Kidney epithelial cell (primary cell): ENCODE measurements at regions not wholly inside any gene's neighbourhood (a gene's known extent, or its start where the extent isn't known, plus 50 kb on each side); places are given as distances from the start of the nearest gene placed in this dataset.

ENCODE experiments used
- DNase-seq: peaks from one replicate; pipeline ENCODE4 v3.0.0-alpha.2; 2010; ENCODE audit warnings: low read depth
- H3K27me3 ChIP-seq: 2 replicates; pipeline ENCODE4 v1.6.0; 2011; ENCODE audit warnings: low read length; ENCODE audit not compliant: control insufficient read depth, insufficient read depth
- H3K36me3 ChIP-seq: 2 replicates; pipeline ENCODE4 v1.5.1; 2011; ENCODE audit warnings: low read length; ENCODE audit not compliant: control insufficient read depth, insufficient read depth
- H3K4me3 ChIP-seq: 2 replicates; pipeline ENCODE4 v1.5.1; 2011; ENCODE audit warnings: low read depth, mild to moderate bottlenecking, control low read depth, low read length
- TF ChIP-seq, protein P1 (sequence below): IDR thresholded peaks from 2 replicates; pipeline ENCODE4 v1.5.1; 2011; ENCODE audit warnings: mild to moderate bottlenecking, moderate library complexity, low read length, control low read depth, inconsistent platforms; ENCODE audit not compliant: insufficient read depth, poor library complexity, severe bottlenecking

DNA sequence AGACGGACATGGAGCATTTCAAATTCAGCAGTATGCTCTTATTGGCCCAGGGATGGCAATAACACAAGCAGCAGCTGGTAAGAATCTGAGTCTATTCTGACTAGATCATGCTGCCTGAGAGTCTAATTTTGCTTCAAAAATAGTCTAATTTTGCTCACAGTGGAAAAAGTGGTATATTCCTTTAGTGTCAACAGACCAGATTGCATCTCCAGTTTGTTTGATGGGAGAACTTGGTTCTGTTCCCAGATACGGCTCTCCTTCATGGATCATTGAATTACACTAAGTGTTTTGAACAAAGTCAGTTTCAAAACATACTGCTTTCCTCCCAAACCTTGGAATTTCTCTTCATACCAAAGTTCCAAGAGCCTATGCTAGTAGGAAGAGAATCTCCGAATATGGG is 586.1 kb downstream of the RNF144B start:
- H3K4me3 ChIP-seq: no peak overlapping the region
- H3K36me3 ChIP-seq: no peaks in the 10 kb centered on the region
- TF ChIP-seq, protein P1, sequence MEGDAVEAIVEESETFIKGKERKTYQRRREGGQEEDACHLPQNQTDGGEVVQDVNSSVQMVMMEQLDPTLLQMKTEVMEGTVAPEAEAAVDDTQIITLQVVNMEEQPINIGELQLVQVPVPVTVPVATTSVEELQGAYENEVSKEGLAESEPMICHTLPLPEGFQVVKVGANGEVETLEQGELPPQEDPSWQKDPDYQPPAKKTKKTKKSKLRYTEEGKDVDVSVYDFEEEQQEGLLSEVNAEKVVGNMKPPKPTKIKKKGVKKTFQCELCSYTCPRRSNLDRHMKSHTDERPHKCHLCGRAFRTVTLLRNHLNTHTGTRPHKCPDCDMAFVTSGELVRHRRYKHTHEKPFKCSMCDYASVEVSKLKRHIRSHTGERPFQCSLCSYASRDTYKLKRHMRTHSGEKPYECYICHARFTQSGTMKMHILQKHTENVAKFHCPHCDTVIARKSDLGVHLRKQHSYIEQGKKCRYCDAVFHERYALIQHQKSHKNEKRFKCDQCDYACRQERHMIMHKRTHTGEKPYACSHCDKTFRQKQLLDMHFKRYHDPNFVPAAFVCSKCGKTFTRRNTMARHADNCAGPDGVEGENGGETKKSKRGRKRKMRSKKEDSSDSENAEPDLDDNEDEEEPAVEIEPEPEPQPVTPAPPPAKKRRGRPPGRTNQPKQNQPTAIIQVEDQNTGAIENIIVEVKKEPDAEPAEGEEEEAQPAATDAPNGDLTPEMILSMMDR: no peak
- H3K27me3 ChIP-seq: no peaks in the 10 kb centered on the region
- DNase-seq: no peak

DNA sequence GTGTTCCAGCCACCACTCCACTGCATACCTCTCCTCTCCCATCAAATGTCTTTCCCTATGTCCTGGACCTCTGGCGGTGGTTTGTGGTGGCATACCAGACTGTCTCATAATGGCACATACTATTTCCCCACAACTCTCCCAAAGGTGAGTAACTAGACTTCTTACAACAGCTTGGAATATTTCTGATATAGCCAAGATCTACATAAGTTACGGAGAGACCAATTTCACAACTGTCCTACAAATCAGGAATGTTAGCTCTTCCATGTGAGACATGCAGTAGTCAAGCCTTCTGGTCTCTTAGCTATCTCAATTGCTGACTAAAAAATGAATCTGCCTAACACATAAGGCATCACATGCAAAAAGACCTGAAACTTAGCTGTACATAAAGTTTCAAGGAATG is 588.9 kb downstream of the RNF144B start:
- TF ChIP-seq, protein P1: no peak
- DNase-seq: no peak
- no peaks in the 10 kb centered on the region for H3K36me3 ChIP-seq
- H3K27me3 ChIP-seq: no peaks in the 10 kb centered on the region
- no peak overlapping the region for H3K4me3 ChIP-seq

DNA sequence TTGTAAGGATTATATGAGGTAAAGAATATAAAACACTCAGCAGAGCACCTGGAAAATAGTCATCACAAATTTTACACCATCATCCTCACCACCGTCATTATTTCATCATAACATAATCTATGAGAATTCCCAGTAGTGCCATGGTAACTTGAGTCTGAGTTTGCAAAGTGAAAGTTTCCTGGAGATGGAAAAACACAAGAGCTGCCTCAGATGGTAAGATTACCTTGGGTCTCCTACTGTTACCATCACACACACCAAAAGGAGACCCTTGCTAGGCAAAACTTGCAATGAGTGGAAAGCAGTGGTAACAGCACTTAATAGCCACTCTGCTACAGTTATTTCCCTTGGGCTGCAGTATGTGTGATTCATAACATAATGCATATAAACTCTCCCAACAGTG is 589.8 kb downstream of the RNF144B start:
- no peak for DNase-seq
- TF ChIP-seq, protein P1: no peak
- H3K27me3 ChIP-seq: no peaks in the 10 kb centered on the region
- H3K36me3 ChIP-seq: no peaks in the 10 kb centered on the region
- no peak overlapping the region for H3K4me3 ChIP-seq

DNA sequence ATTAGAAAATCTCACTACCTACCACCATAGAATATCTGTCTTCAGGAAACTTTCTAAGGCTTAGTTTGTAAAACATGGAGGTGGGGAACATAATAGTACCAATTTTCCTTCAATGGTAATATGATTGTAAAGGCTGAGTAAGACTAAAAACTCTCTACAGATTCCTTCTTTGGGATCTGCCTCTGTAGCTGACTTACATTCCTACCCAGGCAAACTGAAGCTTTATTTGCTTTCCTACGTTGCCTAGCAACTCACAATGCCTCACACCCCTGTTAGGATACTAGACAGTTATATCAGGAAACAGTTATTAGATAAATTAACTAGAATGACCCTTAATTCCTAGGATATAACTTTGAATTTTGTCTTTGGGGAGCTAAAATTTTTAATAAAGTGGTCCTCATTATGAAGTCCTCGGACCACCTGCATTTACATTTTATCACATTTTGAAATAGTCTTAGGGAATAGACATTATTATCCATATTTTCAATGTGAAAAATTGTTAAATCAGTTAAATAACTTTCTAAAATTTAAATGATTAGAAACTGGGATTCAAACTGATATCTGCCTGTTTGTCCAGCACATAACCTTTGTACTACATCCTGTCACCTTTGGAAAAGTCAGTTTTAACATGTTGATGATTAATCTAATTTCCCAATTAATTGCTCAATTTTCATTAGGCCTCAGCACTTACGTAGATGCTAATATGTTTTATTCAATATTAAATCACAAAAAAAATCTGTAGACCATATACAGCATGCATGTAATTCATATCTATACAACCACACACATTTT is 591.4 kb downstream of the RNF144B start:
- no peaks in the 10 kb centered on the region for H3K27me3 ChIP-seq

DNA sequence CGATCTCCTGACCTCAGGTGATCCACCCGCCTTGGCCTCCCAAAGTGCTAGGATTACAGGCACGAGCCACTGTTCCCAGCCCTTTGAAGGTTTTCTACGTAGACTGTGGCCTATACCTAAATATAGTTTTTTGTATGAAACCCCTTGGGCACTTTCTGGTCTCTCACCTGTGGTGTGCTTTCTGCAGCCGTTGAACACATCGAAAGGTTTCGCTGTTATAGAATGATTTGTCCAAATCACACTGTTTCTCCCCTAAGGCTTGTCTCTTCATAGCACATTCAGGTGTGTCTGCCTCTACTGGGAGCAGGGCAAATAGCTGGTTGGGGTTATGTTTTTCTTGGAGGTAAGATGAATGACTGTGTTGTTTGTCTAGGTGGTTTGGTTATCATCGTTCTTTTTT is 597.9 kb downstream of the RNF144B start:
- no peak overlapping the region for H3K4me3 ChIP-seq
- DNase-seq: no peak
- TF ChIP-seq, protein P1: no peak
- H3K27me3 ChIP-seq: no peaks in the 10 kb centered on the region
- H3K36me3 ChIP-seq: no peaks in the 10 kb centered on the region

More for the DNA sequence above, 591.4 kb downstream of the RNF144B start:
- Histone ChIP-seq H3K36me3 (no peaks in the 10 kb centered on the region), H3K4me3 (no peak overlapping the region)
- DNase-seq: peak; percentile 47
- TF ChIP-seq, protein P1: no peak

DNA sequence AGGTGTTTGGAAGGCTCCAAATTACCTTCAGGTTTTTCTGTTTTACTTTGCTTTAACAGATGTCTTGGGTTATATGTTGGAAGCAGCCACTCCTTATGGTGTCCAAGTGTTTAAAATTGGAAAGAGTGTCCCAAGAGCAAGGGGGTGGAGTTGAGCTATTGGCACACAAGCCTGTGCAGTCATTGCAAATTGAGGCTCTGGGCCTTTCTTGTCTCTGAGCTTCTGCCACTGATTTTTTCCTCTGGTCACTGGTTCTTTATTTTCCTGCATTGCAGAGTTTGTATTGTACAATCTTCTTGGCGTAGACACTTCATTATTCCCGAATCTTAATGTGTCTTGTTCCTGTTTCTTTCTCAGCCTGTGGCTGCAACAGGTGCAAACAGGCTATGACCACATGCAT is 598.8 kb downstream of the RNF144B start:
- H3K27me3 ChIP-seq: no peaks in the 10 kb centered on the region
- no peaks in the 10 kb centered on the region for H3K36me3 ChIP-seq
- H3K4me3 ChIP-seq: no peak overlapping the region
- DNase-seq: no peak
- TF ChIP-seq, protein P1: no peak
